Activated naive CD4-positive, alpha-beta T cell treated with anti-CD3 and anti-CD28 coated beads, Interleukin-2, amount 50 U/mL, for 16 hours (primary cell): ENCODE measurements at regions not wholly inside any gene's neighbourhood (a gene's known extent, or its start where the extent isn't known, plus 50 kb on each side); places are given as distances from the start of the nearest gene placed in this dataset.
"Not testable (repeated sequence)": the region's sequence is repeated elsewhere in the genome, so short reads cannot be mapped to it uniquely, and the experiment has no call there.

Experiments
- DNase-seq: peaks from one replicate; pipeline ENCODE4 v3.0.0-alpha.2; 2020

DNA sequence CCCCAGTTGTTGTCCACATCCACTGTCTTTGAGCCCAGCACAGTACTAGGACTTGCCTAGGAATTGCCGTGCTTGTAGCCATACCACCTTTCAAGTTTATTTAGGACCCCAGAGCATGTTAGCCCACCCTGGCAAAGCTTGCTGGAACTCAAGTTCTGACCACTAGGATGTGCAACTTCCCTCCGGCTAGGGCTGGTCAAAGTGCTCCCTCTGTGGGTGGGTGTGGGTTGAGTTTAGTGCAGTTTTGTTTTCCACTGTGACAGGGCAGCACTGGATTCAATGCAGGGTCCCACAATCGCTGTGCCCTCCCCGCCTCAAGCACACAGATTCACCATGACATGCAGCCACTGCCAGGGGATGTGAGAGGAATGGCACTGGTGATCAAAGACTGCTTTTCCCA is 96.0 kb downstream of the RASGEF1B start:
- DNase-seq: no peak

GRCh38 chr4:81369886-81370285 is 101.8 kb downstream of the RASGEF1B start:
- no peak for DNase-seq

GRCh38 chr4:81366779-81367178 is 104.9 kb downstream of the RASGEF1B start:
- DNase-seq: no peak

DNA sequence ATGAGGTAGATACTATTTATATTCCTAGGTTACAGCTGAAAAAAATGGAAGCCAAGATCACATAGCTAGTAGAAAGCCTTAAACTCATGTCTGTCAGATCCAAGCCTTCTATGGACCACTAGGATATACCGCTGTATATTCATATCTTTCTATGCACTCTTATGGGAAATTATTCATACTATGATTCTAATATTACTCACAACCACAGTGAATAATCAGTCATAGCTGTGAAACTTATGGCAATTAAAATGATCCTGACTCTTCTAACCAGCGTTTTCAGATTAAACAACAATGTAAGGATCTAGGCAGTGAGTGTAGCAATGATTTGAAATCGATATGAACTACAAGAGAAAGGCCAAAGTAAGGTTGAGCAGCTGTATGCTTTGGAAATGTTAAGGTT is 111.0 kb downstream of the RASGEF1B start:
- DNase-seq: no peak

DNA sequence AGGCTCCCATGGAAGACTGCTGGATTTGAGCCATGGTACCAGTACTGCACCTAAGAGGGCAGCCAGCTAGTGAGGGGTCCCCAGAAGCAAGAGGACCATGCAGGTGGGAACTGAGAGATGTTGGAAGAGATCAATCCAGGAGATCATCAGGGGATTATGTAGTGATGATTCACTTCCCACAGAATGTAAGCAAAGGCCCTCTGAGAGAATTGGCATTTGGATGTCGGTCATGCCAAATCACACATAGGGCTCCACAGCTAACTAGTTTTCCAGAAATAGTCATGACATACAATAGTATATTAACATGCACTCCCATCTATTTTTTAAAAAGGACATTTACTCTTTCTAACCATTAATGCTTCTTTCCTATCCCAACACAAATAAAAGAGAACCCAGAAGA is 112.5 kb downstream of the RASGEF1B start:
- DNase-seq: no peak

- DNase-seq: no peak
Observed at GRCh38 chr4:81358154-81358553, 113.6 kb downstream of the RASGEF1B start.

GRCh38 chr4:81356621-81357020 is 115.1 kb downstream of the RASGEF1B start:
- no peak for DNase-seq

DNA sequence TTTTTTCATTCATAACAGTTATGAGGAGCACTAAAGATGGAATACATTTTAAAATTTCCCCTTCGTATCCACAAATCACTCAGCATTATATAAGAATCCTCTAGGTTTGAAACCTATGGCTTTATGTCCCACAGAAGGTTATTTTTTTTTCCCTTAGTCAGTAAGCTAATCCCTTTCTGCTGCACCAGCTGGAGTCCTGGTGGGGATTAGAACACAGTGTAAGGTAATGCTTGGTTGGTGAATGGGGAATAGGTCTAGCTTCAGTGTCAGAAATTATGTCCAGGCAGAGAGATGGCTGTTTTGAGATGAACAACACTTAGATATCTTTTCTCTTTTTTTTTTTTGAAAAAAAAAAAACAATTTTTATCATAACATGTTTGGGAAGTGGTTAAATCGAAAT is 116.6 kb downstream of the RASGEF1B start:
- no peak for DNase-seq

- DNase-seq: no peak
Observed at GRCh38 chr4:81353861-81354260, 117.8 kb downstream of the RASGEF1B start.

- no peak for DNase-seq
Observed at GRCh38 chr4:81352446-81352835, 119.3 kb downstream of the RASGEF1B start.

DNA sequence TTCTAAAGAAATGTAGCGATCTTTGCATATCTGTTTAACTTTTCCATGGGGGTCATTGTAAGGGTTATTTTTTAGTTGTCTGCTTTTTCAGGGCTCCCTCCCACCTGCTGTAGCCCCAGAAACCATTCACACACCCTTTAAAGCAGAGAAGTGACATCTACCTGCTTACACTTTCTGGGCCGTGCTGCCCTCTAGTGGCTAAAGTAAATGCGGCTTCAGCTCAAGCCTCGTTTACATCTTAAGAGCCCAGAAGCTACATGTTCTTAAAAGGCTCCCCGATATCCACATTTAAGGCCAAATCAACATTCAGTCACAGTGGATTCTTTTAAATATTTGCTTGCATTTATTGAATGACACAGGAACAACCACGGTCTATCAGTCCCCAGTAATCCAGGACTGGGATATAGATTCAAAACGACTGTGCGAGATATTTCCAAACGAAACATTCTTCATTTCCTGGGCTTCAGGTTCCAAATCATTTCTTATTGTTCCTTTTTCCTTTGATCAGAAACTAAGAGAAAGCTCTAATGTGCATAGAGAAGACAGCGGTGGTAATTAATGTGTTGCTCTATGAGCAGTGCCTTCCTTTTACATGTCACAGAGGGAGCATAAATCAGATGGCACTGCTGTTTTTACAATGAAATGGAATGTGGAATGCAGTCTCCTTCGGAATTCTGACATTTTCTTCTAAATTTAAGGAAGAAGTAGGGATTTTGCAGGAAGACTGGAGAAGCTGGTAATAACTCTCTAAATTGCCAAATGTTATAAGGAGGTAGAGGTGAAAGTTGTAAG is 119.9 kb downstream of the RASGEF1B start:
- DNase-seq: peak; percentile 66

GRCh38 chr4:81350040-81350439 is 121.7 kb downstream of the RASGEF1B start:
- no peak for DNase-seq

DNA sequence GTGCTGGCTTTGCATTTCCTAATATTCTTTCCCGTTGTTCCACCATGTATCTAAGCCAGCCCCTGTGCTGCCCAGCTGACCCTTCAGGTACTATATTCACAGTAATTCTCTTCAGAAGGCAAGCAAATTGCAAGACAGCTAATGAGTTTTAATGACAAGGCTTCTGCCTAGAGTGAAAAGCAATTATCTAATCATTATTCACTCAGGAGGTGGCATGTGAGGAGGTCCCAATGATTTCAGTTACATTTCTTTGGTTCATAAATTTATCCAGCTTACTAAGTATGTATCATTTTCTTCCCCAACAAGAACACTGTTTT is 123.0 kb downstream of the RASGEF1B start:
- no peak for DNase-seq

GRCh38 chr4:81348086-81348777 is 123.5 kb downstream of the RASGEF1B start:
- no peak for DNase-seq

GRCh38 chr4:81346719-81347118 is 125.0 kb downstream of the RASGEF1B start:
- no peak for DNase-seq

GRCh38 chr4:81343536-81343935 is 128.2 kb downstream of the RASGEF1B start:
- DNase-seq: no peak

- DNase-seq: no peak
Observed at GRCh38 chr4:81343046-81343445, 128.0 kb upstream of the PRKG2 start.

DNA sequence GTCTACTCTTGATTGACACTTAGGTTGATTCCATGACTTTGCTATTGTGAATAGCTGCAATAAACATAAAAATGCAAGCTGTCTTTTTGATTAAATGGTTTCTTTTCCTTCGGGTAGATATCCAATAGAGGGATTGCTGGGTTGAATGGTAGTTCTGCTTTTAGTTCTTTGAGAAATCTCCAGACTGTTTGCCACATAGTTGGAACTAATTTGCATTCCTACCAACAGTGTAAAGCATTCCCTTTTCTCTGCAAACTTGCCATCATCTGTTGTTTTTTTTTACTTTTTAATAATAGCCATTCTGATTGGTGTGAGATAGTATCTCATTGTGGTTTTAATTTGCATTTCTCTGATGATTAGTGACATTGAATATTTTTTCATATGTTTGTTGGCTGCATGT is 122.2 kb upstream of the PRKG2 start:
- DNase-seq: no peak

GRCh38 chr4:81335122-81335912 is 120.3 kb upstream of the PRKG2 start:
- no peak for DNase-seq

DNA sequence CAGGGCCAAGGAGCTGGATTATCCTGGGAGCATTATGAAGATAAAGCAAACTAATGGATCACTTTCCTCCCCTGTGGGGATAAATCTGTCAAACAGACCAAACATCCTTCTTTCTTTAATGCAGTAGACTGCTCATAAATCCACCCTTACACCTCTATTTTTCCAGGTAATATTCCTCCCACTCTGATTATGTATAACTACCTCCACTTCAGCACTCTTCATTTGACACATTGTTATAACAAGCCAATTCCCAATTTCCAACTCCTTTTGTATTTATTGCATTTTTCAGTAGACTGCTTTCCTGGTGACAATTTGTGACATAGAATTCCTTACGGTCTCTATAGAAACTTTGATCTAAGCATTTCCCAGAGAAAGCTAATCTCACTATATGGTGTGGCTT is 115.0 kb upstream of the PRKG2 start:
- no peak for DNase-seq

- no peak for DNase-seq
Observed at GRCh38 chr4:81326581-81326980, 111.6 kb upstream of the PRKG2 start.

DNA sequence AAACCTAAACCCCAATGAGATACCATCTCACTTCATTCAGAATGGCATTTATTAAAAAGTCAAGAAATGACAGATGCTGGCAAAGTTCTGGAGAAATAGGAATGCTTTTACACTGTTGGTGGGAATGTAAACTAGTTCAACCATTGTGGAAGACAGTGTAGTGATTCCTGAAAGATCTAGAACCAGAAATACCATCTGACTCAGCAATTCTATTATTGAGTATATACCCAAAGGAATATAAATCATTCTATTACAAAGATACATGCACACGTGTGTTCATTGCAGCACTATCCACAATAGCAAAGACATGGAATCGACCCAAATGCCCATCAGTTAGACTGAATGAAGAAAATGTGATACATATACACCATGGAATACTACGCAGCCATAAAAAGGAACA is 109.6 kb upstream of the PRKG2 start:
- DNase-seq: not testable (repeated sequence)

- DNase-seq: no peak
Observed at GRCh38 chr4:81319657-81320056, 104.6 kb upstream of the PRKG2 start.

DNA sequence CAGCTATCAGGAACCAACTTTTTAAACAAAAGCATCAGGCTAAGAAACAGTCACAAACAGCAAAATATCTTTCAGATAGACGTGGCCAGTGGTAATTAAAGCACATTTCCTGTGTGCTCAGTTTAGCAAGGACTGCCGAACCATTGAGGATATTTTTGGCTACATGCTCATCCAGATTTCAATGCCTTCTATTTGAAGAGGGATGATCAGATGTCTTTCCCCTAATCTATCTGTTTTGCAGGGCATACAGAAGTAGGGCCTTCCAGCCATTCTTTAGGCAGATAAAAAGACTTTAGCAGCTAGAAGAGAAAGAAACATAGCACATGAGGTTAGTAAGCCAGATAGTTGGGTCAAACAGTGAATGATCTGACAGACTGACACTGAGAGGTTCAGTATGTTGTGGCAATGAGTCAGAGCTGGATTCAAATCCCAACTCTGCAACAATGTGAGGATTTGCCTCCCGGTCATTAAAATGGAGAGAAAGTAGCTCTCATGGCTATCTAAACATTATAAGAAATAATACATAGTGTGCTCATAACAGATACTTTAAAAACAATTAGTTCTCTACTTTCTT is 100.0 kb upstream of the PRKG2 start:
- DNase-seq: no peak
